Choroid plexus epithelial cell (primary cell): ENCODE measurements at regions not wholly inside any gene's neighbourhood (a gene's known extent, or its start where the extent isn't known, plus 50 kb on each side); places are given as distances from the start of the nearest gene placed in this dataset.

Experiments
- DNase-seq: peaks from one replicate; pipeline ENCODE4 v3.0.0-alpha.2; 2010; ENCODE audit warnings: low read depth
- H3K4me3 ChIP-seq: 2 replicates; pipeline ENCODE4 v1.5.1; 2011; ENCODE audit warnings: low read depth, mild to moderate bottlenecking, control low read depth, low read length, moderate library complexity
- CTCF ChIP-seq: conservative IDR thresholded peaks from 2 replicates; pipeline ENCODE4 v1.5.1; 2011; ENCODE audit warnings: low read depth, mild to moderate bottlenecking, control low read depth, inconsistent platforms, low read length, moderate library complexity

GRCh38 chr2:120443946-120444345, 98.0 kb downstream of the INHBB start:
- H3K4me3 ChIP-seq = no peak overlapping the region
- DNase-seq = no peak
- no peak for TF ChIP-seq CTCF

GRCh38 chr2:120444691-120445240, 98.8 kb downstream of the INHBB start:
- no peak for DNase-seq
- TF ChIP-seq CTCF = no peak

DNA sequence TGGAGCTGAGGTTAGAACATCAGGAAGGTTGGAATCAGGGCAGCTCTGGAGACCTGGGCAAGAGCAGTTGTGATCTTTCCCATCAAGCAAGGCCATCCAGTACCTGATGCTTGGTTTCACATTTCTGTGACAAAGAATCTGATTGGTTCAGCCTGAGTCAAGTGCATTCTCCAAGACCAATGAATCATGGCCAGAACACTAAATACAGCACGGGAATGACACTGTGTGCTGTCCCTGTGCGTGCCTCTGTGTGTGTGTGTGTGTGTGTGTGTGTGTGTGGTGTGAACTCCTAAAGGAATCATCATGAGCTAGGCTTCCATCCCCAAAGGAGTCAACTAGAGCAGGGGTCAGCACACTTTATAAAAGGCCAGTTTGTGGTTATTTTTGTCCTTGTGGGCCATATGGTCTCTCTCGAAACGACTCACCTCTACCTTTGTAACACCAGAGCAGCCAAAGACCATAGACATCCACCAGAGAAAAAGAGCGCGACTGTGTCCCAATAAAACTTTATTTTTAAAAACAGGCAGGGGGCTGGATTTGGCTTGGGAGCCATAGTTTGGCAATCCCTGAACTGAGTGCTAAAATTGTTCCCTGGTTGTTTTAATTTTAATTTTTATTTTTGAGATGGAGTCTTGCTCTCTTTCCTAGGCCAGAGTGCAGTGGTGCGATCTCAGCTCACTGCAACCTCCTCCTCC, 99.7 kb downstream of the INHBB start:
- DNase-seq = peak; percentile 22
- TF ChIP-seq CTCF = no peak
- no peak overlapping the region for H3K4me3 ChIP-seq

More at GRCh38 chr2:120444691-120445240, 98.8 kb downstream of the INHBB start:
- H3K4me3 ChIP-seq = no peak overlapping the region

GRCh38 chr2:120446236-120447126, 100.5 kb downstream of the INHBB start:
- no peak for DNase-seq
- no peak for TF ChIP-seq CTCF
- H3K4me3 ChIP-seq = no peak overlapping the region

DNA sequence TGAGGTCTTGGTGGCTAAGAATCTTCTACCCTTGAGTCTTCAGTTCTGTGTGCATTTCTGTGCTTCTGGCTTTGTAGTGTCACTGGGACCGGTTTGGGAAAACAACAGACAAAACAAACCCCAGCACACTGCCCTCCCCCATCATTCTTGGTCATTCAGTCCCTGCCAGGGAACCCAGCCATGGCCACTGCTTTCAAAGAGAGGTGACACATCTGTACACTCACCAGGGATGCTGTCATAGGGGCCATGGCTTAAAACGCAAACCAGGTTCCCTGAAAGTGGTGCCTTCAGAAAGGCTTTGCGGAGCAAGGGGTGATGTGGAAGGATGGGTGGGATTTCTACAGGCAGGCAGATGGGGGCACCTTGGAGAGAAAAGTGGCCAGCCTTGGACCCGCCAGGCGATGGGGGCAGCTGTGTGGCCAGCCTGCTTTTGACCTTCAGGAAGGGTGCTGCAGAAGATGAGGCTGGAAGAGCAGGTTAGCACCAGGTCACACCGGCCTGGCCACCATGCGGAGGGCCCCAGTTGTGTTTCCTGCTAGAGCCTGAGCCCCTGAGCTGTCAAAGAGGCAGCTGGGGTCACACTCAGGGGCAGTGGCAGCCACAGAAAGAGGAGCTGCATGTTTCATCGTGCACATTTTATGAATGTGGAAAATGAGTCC, 101.3 kb downstream of the INHBB start:
- no peak for DNase-seq
- no peak overlapping the region for H3K4me3 ChIP-seq
- TF ChIP-seq CTCF = no peak

DNA sequence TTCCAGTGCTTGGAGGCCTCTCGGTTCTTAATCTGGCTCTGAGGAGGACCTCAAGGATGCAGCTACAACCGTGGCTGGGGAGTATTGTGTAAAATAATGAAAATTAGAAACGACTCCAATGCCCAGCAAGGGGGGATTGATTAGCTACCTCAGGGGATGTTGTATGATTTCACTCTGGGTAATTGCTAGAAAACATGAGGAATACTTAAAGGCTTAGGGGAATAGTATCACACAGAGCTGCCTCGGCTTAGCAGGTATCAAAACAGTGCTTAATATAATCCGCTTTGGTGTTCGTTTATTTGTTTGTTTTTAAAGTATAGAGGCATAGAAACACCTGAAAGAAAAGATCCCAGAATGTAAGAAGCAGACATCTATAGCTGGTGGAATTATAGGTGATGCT, 102.5 kb downstream of the INHBB start:
- TF ChIP-seq CTCF = no peak
- H3K4me3 ChIP-seq = no peak overlapping the region
- no peak for DNase-seq
